ENCODE measurements at regions not wholly inside any gene's neighbourhood (a gene's known extent, or its start where the extent isn't known, plus 50 kb on each side); places are given as distances from the start of the nearest gene placed in this dataset.

- TF ChIP-seq EZH2 (IDR thresholded peaks at IDR 0.05; ENCODE audit: borderline replicate concordance, insufficient read depth, low read depth, low read length, poor library complexity, severe bottlenecking) (no peak), CTCF (IDR thresholded peaks at IDR 0.05) (no peak)
- H3K27me3 ChIP-seq (replicated peaks in 1 of 4; ENCODE audit: control extremely low read depth in 1 of 4, control insufficient read depth in 3 of 4, insufficient read depth in 4 of 4, low read length in 3 of 4) = peaks cover 0 to 6% (median 0%) of the 10 kb centered on the region in 4 experiments
- no CpG with 5 or more reads among the region's 3 CpGs for WGBS (ENCODE audit: insufficient coverage)
- CTCF ChIA-PET = interaction anchor here (1.1 to 1.7 kb wide), 2 partner anchors 17 to 63 kb away, joined by 3 to 4 read pairs; no protein-coding TSS in a partner anchor
- no peaks in the 10 kb centered on the region for H3K9me3 Mint-ChIP-seq (ENCODE audit: insufficient read depth)
- H3K27ac Mint-ChIP-seq = no peak overlapping the region
- no peak for DNase-seq
- H3K4me3 ChIP-seq (ENCODE audit: control extremely low read depth in 1 of 5, extremely low read depth in 1 of 5, insufficient read depth in 1 of 5, low read depth in 2 of 5, low read length in 4 of 5) = no peak overlapping the region
- POLR2A ChIA-PET = no interaction called here
- no peak for ATAC-seq (ENCODE audit: low read depth)
- no peak overlapping the region for H3K4me2 ChIP-seq (replicated peaks; ENCODE audit: low read depth, low read length, poor library complexity, severe bottlenecking)
- no peaks in the 10 kb centered on the region for H3K9me3 ChIP-seq (ENCODE audit: control extremely low read depth in 1 of 3, control insufficient read depth in 2 of 3, insufficient read depth in 1 of 3, low read length in 2 of 3)
- no peaks in the 10 kb centered on the region for H4K20me1 ChIP-seq (ENCODE audit: control insufficient read depth, insufficient read depth, low read length, poor library complexity, severe bottlenecking)
- no peak overlapping the region for H3K27ac ChIP-seq (ENCODE audit: low read length in 2 of 2)
- intact Hi-C loops (cut with micrococcal nuclease) = no loop called here
- H3K4me3 Mint-ChIP-seq = no peak overlapping the region
- peaks cover 27% of the 10 kb centered on the region for H3K27me3 Mint-ChIP-seq
- H3K79me2 ChIP-seq (ENCODE audit: control insufficient read depth, insufficient read depth, low read length) = no peaks in the 10 kb centered on the region
- H3K4me1 ChIP-seq (ENCODE audit: control insufficient read depth in 2 of 2, insufficient read depth in 2 of 2, low read length in 2 of 2) = no peaks in the 10 kb centered on the region
- H3K9ac ChIP-seq (ENCODE audit: low read length) = no peak overlapping the region
- H3K4me1 Mint-ChIP-seq = no peaks in the 10 kb centered on the region
- H2AFZ ChIP-seq (ENCODE audit: insufficient read depth, low read depth, low read length, poor library complexity, severe bottlenecking) = no peak overlapping the region
- no peaks in the 10 kb centered on the region for H3K36me3 ChIP-seq (replicated peaks in 1 of 2; ENCODE audit: control extremely low read depth in 1 of 2, control insufficient read depth in 1 of 2, extremely low read depth in 1 of 2, insufficient read depth in 2 of 2, low read length in 1 of 2)
Observed at GRCh38 chr5:15020736-15021135, 149.2 kb upstream of the ANKH start.

DNA sequence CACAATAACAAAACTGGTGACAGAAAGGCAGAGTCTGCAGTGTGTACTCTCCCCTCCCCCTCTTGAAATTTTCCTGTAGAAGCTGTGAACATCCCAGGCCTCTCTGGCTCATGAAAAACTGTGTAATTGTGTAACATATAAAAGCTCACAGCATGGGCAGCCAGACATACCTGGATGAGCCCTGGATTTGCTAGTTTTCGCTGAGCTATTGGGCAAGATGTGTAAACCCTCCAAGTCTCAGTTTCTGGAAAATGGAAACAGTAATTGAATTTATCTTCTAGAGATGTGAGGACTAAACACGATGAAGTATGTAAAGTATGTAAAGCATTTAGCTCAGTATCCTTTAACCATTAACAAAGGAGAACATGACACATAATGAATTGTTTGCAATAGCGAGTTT, 143.2 kb upstream of the ANKH start:
- Histone ChIP-seq H3K4me1 (ENCODE audit: control insufficient read depth in 2 of 2, insufficient read depth in 2 of 2, low read length in 2 of 2) (no peaks in the 10 kb centered on the region), H3K27ac (ENCODE audit: low read length in 2 of 2) (no peak overlapping the region), H3K4me3 (ENCODE audit: control extremely low read depth in 1 of 5, extremely low read depth in 1 of 5, insufficient read depth in 1 of 5, low read depth in 2 of 5, low read length in 4 of 5) (no peak overlapping the region), H3K9me3 (ENCODE audit: control extremely low read depth in 1 of 3, control insufficient read depth in 2 of 3, insufficient read depth in 1 of 3, low read length in 2 of 3) (no peaks in the 10 kb centered on the region), H3K9ac (ENCODE audit: low read length) (no peak overlapping the region), H3K4me2 (replicated peaks; ENCODE audit: low read depth, low read length, poor library complexity, severe bottlenecking) (no peak overlapping the region), H3K79me2 (ENCODE audit: control insufficient read depth, insufficient read depth, low read length) (no peaks in the 10 kb centered on the region), H4K20me1 (ENCODE audit: control insufficient read depth, insufficient read depth, low read length, poor library complexity, severe bottlenecking) (no peaks in the 10 kb centered on the region), H3K27me3 (replicated peaks in 1 of 4; ENCODE audit: control extremely low read depth in 1 of 4, control insufficient read depth in 3 of 4, insufficient read depth in 4 of 4, low read length in 3 of 4) (peaks cover 0 to 3% (median 0%) of the 10 kb centered on the region in 4 experiments), H3K36me3 (replicated peaks in 1 of 2; ENCODE audit: control extremely low read depth in 1 of 2, control insufficient read depth in 1 of 2, extremely low read depth in 1 of 2, insufficient read depth in 2 of 2, low read length in 1 of 2) (no peaks in the 10 kb centered on the region), H2AFZ (ENCODE audit: insufficient read depth, low read depth, low read length, poor library complexity, severe bottlenecking) (no peak overlapping the region)
- no peak overlapping the region for H3K4me3 Mint-ChIP-seq
- H3K27ac Mint-ChIP-seq = no peak overlapping the region
- H3K9me3 Mint-ChIP-seq (ENCODE audit: insufficient read depth) = no peaks in the 10 kb centered on the region
- no peak for TF ChIP-seq EZH2 (IDR thresholded peaks at IDR 0.05; ENCODE audit: borderline replicate concordance, insufficient read depth, low read depth, low read length, poor library complexity, severe bottlenecking)
- no peak for TF ChIP-seq CTCF (IDR thresholded peaks at IDR 0.05)
- no peaks in the 10 kb centered on the region for H3K4me1 Mint-ChIP-seq
- WGBS (ENCODE audit: insufficient coverage) = no CpG with 5 or more reads among the region's 3 CpGs
- ChIA-PET POLR2A (no interaction called here), CTCF (interaction anchor here (0.7 to 3.9 kb wide), 17 partner anchors 10 to 334 kb away, joined by 3 to 30 read pairs (median 5); no protein-coding TSS in a partner anchor)
- intact Hi-C loops (cut with micrococcal nuclease) = loop anchor here (1.0 kb wide), 1 partner anchor 288 kb away; no protein-coding TSS in a partner anchor
- DNase-seq (no peak), ATAC-seq (ENCODE audit: low read depth) (no peak)
- H3K27me3 Mint-ChIP-seq = peaks cover 9% of the 10 kb centered on the region

Measured in B cell (primary cell).